Activated CD4-positive, alpha-beta T cell treated with anti-CD3 and anti-CD28 coated beads, Interleukin-2, Interleukin-6, amounts not matched to agents 100 ng/mL and 50 ng/mL, durations not matched to agents 16 hours and 8 hours (primary cell): ENCODE measurements at regions not wholly inside any gene's neighbourhood (a gene's known extent, or its start where the extent isn't known, plus 50 kb on each side); places are given as distances from the start of the nearest gene placed in this dataset.

Source experiments
- DNase-seq: peaks from one replicate; pipeline ENCODE4 v3.0.0-alpha.2; 2020

GRCh38 chr4:63460075-63460474, 949.2 kb downstream of the TECRL start:
- no peak for DNase-seq

- DNase-seq: no peak
Observed at GRCh38 chr4:63459329-63459728, 949.9 kb downstream of the TECRL start.

- no peak for DNase-seq
Observed at GRCh38 chr4:63458010-63458409, 951.2 kb downstream of the TECRL start.

- DNase-seq: no peak
Observed at GRCh38 chr4:63440236-63440635, 969.0 kb downstream of the TECRL start.

GRCh38 chr4:63430105-63430504, 979.1 kb downstream of the TECRL start:
- DNase-seq: no peak

- DNase-seq: no peak
Observed at GRCh38 chr4:63396269-63396668, 1013.0 kb downstream of the TECRL start.

- DNase-seq: no peak
Observed at GRCh38 chr4:63393544-63393943, 1015.7 kb downstream of the TECRL start.

- DNase-seq: no peak
Observed at GRCh38 chr4:63379750-63380522, 1029.3 kb downstream of the TECRL start.

- DNase-seq: no peak
Observed at GRCh38 chr4:63371001-63371400, 1038.2 kb downstream of the TECRL start.

GRCh38 chr4:63361628-63362027, 1047.6 kb downstream of the TECRL start:
- no peak for DNase-seq

- DNase-seq: no peak
Observed at GRCh38 chr4:63361066-63361465, 1048.2 kb downstream of the TECRL start.

GRCh38 chr4:63349674-63350025, 1059.6 kb downstream of the TECRL start:
- no peak for DNase-seq

GRCh38 chr4:63348735-63349673, 1060.2 kb downstream of the TECRL start:
- DNase-seq: no peak

GRCh38 chr4:63325140-63325539, 1084.1 kb downstream of the TECRL start:
- DNase-seq: no peak

GRCh38 chr4:63316633-63317032, 1092.6 kb downstream of the TECRL start:
- no peak for DNase-seq

- no peak for DNase-seq
Observed at GRCh38 chr4:63315651-63316050, 1093.6 kb downstream of the TECRL start.

- DNase-seq: no peak
Observed at GRCh38 chr4:63308697-63309096, 1100.6 kb downstream of the TECRL start.

- DNase-seq: no peak
Observed at GRCh38 chr4:63302792-63303191, 1106.5 kb downstream of the TECRL start.

- no peak for DNase-seq
Observed at GRCh38 chr4:63302078-63302477, 1107.2 kb downstream of the TECRL start.

GRCh38 chr4:63296773-63297172, 1112.5 kb downstream of the TECRL start:
- DNase-seq: no peak

GRCh38 chr4:63275491-63275890, 1133.8 kb downstream of the TECRL start:
- DNase-seq: no peak

GRCh38 chr4:63269156-63269555, 1140.1 kb downstream of the TECRL start:
- no peak for DNase-seq

GRCh38 chr4:63233671-63234070, 1175.6 kb downstream of the TECRL start:
- no peak for DNase-seq

- DNase-seq: no peak
Observed at GRCh38 chr4:63232058-63232457, 1177.2 kb downstream of the TECRL start.
